Stimulated activated CD4-positive, alpha-beta T cell treated with anti-CD3 and anti-CD28 coated beads, TNF-alpha, amount 100 ng/mL, for 48 hours (primary cell): ENCODE measurements at regions not wholly inside any gene's neighbourhood (a gene's known extent, or its start where the extent isn't known, plus 50 kb on each side); places are given as distances from the start of the nearest gene placed in this dataset.
"Not testable (repeated sequence)": the region's sequence is repeated elsewhere in the genome, so short reads cannot be mapped to it uniquely, and the experiment has no call there.

Experiments
- DNase-seq, 3 donors: peaks; one replicate each; pipeline ENCODE4 v3.0.0-alpha.2; 2020; ENCODE audit warnings: low read depth in 3 of 3

DNA sequence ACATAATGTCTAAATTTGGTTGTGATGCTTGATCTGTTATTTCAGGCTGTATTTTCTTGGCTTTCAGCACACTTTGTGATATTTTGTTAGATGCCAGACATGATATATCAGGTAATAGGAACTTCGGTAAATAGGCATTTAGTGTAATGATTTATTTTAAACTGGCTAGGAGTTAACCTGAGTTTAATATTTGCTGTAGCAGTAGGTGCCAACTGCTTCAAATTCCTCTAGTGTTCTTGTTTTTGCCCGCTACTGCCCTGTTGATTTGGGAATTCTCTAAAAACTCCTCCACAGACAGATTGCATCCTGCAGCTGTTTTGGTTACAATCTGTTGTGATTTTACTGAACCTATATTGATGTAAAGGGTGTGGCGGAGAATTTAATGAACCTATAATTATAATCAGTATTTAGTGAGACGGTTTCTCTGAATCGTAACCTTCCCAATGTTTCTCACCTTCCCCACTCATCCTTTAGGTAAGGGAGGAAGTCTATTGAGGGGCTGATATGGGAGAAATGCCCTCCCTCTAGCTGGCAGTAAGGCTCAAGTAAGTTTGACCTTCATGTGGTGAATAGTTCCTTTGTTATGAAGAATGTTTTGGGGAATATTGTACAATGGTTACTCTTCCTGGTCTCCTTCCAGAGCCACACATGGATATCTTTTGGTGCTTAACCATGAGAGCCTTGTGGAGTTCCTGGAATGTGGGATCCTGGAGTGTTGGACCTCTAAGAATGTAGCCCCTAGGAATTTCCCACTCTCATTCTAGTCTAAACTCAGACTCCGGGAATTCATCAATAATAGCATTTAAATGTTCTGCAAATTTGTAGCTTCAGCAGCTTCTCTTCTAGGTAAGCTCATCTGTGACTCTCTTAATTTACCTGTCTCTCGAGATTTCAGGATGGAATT is 634.1 kb downstream of the FSCB start:
- no peak for DNase-seq

- no peak for DNase-seq
Measured at GRCh38 chr14:43872222-43872621, 634.9 kb downstream of the FSCB start.

GRCh38 chr14:43858981-43859380 is 648.1 kb downstream of the FSCB start:
- DNase-seq: no peak

- no peak for DNase-seq
Measured at GRCh38 chr14:43855556-43855955, 651.5 kb downstream of the FSCB start.

- DNase-seq: no peak
Measured at GRCh38 chr14:43853541-43853940, 653.5 kb downstream of the FSCB start.

DNA sequence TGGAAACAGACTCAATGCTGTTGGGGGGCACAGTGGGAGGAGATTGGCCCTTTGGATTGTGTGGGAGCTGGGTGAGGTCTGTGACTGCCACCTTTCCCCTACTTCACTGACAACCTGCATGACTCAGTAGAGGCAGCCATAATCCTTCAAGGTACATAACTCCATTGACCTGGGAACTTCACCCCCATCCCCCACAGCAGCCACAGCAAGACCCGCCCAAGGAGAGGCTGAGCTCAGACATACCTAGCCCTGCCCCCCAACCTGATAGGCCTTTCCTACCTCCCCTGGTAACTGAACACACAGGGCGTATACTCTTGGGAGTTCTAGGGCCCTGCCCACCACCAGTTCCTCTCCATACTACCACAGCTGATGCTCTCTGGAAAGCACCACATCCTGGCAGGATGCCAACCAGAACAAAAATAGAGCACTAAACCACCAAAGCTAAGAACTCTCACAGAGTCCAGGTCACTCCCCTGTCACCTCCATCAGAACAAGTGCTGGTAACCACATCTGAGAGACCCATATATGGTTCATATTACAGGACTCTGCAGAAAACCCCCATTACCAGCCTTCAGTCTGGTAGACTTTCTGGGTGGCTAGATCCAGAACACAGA is 703.9 kb downstream of the FSCB start:
- DNase-seq: no peak

- no peak for DNase-seq
Measured at GRCh38 chr14:43795600-43796228, 711.4 kb downstream of the FSCB start.

GRCh38 chr14:43793579-43793978 is 713.5 kb downstream of the FSCB start:
- DNase-seq: no peak

- no peak for DNase-seq
Measured at GRCh38 chr14:43792980-43793379, 714.1 kb downstream of the FSCB start.

- no peak for DNase-seq
Measured at GRCh38 chr14:43790681-43791080, 716.4 kb downstream of the FSCB start.

DNA sequence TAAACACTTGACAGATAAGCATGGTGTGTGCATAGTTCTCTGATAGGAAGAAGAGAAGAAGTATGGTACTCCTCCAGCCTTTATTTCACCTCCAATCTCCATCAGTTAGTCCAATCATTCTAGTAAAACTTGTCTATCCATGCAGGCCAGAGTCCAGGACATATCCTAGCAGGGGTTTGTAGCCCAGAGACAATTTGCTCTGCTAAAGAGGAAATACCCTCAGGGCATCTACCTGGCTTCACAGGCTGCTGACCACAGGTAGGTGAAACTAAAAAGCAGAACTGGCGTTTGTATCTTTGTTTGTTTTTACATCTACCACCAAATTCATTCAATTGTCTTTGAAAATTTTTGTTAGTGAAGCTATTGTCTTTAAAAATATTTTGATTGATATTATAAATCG is 717.6 kb downstream of the FSCB start:
- DNase-seq: no peak

- no peak for DNase-seq
Measured at GRCh38 chr14:43786066-43786762, 720.9 kb downstream of the FSCB start.

DNA sequence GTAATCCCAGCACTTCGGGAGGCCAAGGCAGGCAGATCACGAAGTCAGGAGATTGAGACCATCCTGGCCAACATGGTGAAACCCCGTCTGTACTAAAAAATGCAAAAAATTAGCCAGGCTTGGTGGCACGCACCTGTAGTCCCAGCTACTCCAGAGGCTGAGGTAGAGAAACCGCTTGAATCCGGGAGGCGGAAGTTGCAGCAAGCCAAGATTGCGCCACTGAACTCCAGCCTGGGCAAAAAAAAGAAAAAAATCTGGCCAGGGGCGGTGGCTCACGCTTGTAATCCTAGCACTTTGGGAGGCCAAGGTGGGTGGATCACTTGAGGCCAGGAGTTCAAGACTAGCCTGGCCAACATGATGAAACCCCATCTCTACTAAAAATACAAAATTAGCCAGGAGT is 722.7 kb downstream of the FSCB start:
- not testable (repeated sequence) for DNase-seq

GRCh38 chr14:43778937-43779639 is 728.0 kb downstream of the FSCB start:
- DNase-seq: no peak

- no peak for DNase-seq
Measured at GRCh38 chr14:43778570-43778936, 728.5 kb downstream of the FSCB start.

DNA sequence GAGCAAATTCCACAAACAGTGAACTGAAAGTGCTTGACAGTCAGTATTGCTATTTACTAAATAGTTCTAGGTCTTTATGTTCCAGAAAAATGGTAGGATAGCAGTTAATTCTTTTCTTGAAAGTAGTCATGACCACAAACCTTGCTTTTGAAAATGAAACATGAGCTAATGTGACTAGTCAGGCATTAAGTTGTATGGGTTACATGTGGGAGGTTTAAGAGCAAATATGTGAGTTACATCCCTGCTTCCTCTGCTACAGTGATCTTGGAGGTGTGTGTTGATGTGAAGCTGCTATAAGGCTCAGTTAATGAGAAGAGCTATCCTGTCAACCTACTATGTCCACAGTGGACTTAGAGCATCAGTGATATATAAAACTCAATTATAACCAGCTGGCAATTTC is 741.6 kb downstream of the FSCB start:
- no peak for DNase-seq

DNA sequence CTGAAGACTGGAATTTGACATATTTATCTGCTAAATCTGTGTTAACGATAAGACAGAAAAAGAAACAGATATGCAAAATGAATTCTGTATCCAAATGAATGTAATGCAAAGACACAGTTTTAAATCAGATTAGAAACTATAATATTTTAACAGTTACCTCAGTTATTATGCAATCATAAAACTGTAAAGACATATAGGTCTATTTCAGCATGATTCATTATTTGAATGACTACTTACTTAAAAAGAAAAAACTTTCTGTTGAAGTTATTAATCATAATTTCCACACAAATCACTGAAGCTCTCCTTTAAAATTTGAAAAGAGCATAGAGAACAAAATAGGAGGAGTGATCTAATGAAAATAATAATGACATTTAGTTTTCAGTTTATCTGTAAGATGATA is 742.6 kb downstream of the FSCB start:
- no peak for DNase-seq

GRCh38 chr14:43755707-43756106 is 751.4 kb downstream of the FSCB start:
- DNase-seq: no peak

DNA sequence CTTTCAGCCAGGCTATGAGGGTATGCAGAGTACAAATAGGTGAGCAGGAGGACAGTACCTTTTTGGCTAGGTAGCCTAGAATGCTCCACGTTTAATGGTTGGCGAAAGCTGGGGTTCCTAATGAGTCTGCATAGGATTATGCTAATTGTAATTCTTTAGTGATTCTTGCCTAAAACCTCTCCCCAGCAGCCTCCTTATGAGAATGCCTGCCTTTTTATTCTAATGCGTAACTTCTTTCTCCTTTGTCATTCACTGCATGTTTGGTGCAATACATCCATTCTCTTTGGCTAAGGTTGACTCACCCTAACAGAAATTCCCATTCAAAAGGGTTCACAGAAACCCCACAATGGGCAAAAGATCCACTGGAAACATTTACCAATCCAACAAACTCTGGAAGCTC is 752.2 kb downstream of the FSCB start:
- DNase-seq: no peak

DNA sequence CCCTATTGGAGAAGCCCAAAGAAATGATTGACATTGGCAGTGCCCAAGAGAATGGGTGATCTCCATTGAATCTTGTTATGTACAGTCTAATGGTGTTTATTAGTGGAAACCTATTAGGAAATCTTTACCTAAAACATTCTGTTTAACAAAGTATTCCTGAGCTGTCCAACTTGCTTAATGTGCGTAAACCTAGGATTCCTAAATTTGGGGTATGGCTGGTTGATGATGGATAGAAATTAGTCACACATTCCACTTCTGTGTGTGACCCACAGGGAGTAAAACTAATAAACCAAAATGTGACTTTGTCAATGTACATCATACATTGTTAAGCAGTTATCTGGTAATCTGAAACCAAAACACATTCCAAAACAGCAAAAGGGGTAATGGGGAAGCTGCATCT is 761.3 kb downstream of the FSCB start:
- no peak for DNase-seq

GRCh38 chr14:43735932-43736331 is 771.2 kb downstream of the FSCB start:
- DNase-seq: no peak

DNA sequence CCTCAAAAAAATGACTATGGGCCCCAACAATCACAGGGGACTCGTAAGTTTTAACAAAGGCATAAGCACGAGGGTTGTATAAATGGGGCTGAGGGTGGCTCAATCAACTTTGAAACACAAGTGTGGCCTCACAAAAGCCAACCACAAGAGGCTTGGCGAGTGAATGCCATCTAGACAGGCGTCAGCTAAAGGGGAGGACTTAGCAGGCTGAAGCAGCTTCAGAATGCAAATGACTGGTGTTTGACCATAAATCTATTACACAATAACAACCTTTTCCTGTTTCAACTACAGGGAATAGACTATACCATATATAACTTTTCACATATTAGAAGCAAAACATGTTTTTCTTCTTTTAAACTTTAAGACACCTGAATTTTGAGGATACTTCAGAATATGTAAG is 777.9 kb downstream of the FSCB start:
- no peak for DNase-seq
